Kidney (tissue), 13 donors: ENCODE measurements at regions not wholly inside any gene's neighbourhood (a gene's known extent, or its start where the extent isn't known, plus 50 kb on each side); places are given as distances from the start of the nearest gene placed in this dataset.
"Not testable (repeated sequence)": the region's sequence is repeated elsewhere in the genome, so short reads cannot be mapped to it uniquely, and the experiment has no call there.

ENCODE experiments used
- DNase-seq, 5 donors: peaks; one replicate each; pipeline ENCODE4 v3.0.0-alpha.2; 2013 to 2020
- FAIRE-seq: peaks from 2 replicates; lab custom pipeline; 2012; peaks lifted over from hg19 to GRCh38; lab: Jason Lieb, UNC
- H3K27ac ChIP-seq, 2 donors: one replicate each; pipeline ENCODE4 v1.7.0; 2013; ENCODE audit warnings: low read depth in 2 of 2, low read length in 2 of 2, inconsistent platforms in 1 of 2
- H3K27me3 ChIP-seq: one replicate; pipeline ENCODE4 v1.7.1; 2013; ENCODE audit warnings: low read length, inconsistent platforms; ENCODE audit not compliant: control insufficient read depth, insufficient read depth
- H3K36me3 ChIP-seq, 3 donors: one replicate each; pipeline versions ENCODE4 v1.7.0 to v1.7.1; 2013; ENCODE audit warnings: low read length in 3 of 3, control low read depth in 1 of 3, inconsistent platforms in 1 of 3; ENCODE audit not compliant: insufficient read depth in 3 of 3, control insufficient read depth in 2 of 3
- H3K4me1 ChIP-seq, 3 donors: one replicate each; pipeline versions ENCODE4 v1.7.0 to v1.7.1; 2013; ENCODE audit warnings: low read length in 3 of 3, inconsistent platforms in 1 of 3, low read depth in 1 of 3; ENCODE audit not compliant: control insufficient read depth in 2 of 3, insufficient read depth in 2 of 3
- H3K4me3 ChIP-seq, 3 donors: one replicate each; pipeline versions ENCODE4 v1.7.0 to v1.8.1; 2013; ENCODE audit warnings: low read length in 3 of 3, control low read depth in 1 of 3, inconsistent platforms in 1 of 3
- H3K9ac ChIP-seq, 3 donors: one replicate each; pipeline versions ENCODE4 v1.7.0 to v1.7.1; 2013; ENCODE audit warnings: low read length in 3 of 3, control low read depth in 1 of 3, inconsistent platforms in 1 of 3
- H3K9me3 ChIP-seq, 3 donors: one replicate each; pipeline versions ENCODE4 v1.7.0 to v1.7.1; 2013; ENCODE audit warnings: low read length in 3 of 3, control low read depth in 1 of 3, inconsistent platforms in 1 of 3; ENCODE audit not compliant: control insufficient read depth in 2 of 3, insufficient read depth in 1 of 3
- CTCF ChIP-seq: IDR thresholded peaks from 3 replicates; pipeline ENCODE4 v1.5.1; 2012; ENCODE audit warnings: mild to moderate bottlenecking, moderate library complexity, borderline replicate concordance; ENCODE audit not compliant: insufficient read depth; ENCODE audit errors: extremely low read depth
- intact Hi-C: fragments of 100-400 bp; cut with DNase I; formaldehyde crosslinking; loops from one replicate; pipeline ENCODE4 v1.11.1; 2022
- donor health status: control.
- donor health status: control.
- donor health status: control.
- donor health status: control.
- donor health status: control.
- donor health status: DM: yes; HTN: yes; CAD: no.
- donor health status: Normal renal cell carcinoma (clear cell type).

GRCh38 chr9:26665666-26666065, 226.9 kb downstream of the CAAP1 start:
- Histone ChIP-seq H3K9ac (no peak overlapping the region), H3K36me3 (no peaks in the 10 kb centered on the region), H3K4me1 (peaks cover 0 to 3% (median 0%) of the 10 kb centered on the region in 3 donors), H3K27me3 (no peaks in the 10 kb centered on the region), H3K27ac (no peak overlapping the region), H3K4me3 (no peak overlapping the region), H3K9me3 (no peaks in the 10 kb centered on the region)
- intact Hi-C loops, result no loop called here
- DNase-seq (peak in 1 of 5 donors; percentile 23), FAIRE-seq (no peak)
- TF ChIP-seq CTCF, result no peak

DNA sequence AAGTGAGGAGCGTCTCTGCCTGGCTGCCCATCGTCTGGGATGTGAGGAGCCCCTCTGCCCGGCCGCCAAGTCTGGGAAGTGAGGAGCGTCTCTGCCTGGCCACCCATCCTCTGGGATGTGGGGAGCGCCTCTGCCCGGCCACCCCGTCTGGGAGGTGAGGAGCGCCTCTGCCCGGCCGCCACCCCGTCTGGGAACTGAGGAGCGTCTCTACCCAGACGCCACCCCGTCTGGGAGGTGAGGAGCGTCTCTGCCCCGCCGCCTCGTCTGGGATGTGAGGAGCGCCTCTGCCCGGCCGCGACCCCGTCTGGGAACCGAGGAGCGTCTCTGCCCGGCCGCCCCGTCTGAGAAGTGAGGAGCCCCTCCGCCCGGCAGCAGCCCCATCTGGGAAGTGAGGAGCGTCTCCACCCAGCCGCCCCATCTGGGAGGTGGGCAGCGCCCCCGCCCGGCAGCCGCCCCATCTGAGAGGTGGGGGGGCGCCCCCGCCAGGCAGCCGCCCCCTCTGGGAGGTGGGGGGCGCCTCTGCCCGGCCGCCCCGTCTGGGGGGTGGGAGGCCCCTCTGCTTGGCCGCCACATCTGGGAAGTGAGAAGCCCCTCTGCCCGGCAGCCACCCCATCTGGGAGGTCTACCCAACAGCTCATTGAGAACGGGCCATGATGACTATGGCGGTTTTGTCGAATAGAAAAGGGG, 228.4 kb downstream of the CAAP1 start:
- H3K27me3 ChIP-seq, H3K9ac ChIP-seq, H3K4me3 ChIP-seq, H3K27ac ChIP-seq, H3K4me1 ChIP-seq, H3K9me3 ChIP-seq, H3K36me3 ChIP-seq, intact Hi-C loops, FAIRE-seq: not testable (repeated sequence)
- peak in 1 of 5 donors; percentile 61 for DNase-seq

GRCh38 chr9:26662476-26662875, 230.1 kb downstream of the CAAP1 start:
- FAIRE-seq (no peak), DNase-seq (no peak)
- H3K9me3 ChIP-seq, result no peaks in the 10 kb centered on the region
- H3K4me3 ChIP-seq, result no peak overlapping the region
- H3K4me1 ChIP-seq, result no peaks in the 10 kb centered on the region
- TF ChIP-seq CTCF, result no peak
- no peaks in the 10 kb centered on the region for H3K27me3 ChIP-seq
- no peak overlapping the region for H3K9ac ChIP-seq
- intact Hi-C loops, result no loop called here
- H3K27ac ChIP-seq, result no peak overlapping the region
- no peaks in the 10 kb centered on the region for H3K36me3 ChIP-seq

GRCh38 chr9:26658476-26658875, 234.1 kb downstream of the CAAP1 start:
- Histone ChIP-seq H3K4me3 (no peak overlapping the region), H3K27me3 (no peaks in the 10 kb centered on the region), H3K9me3 (no peaks in the 10 kb centered on the region), H3K9ac (no peak overlapping the region), H3K36me3 (no peaks in the 10 kb centered on the region), H3K4me1 (no peaks in the 10 kb centered on the region), H3K27ac (no peak overlapping the region)
- no peak for DNase-seq
- TF ChIP-seq CTCF, result no peak
- intact Hi-C loops, result no loop called here
- no peak for FAIRE-seq
